GM18907 (cell line): ENCODE measurements at regions not wholly inside any gene's neighbourhood (a gene's known extent, or its start where the extent isn't known, plus 50 kb on each side); places are given as distances from the start of the nearest gene placed in this dataset.

Source experiments
- ATAC-seq: cut with Tn5 transposase; IDR thresholded peaks from one replicate; pipeline ENCODE4 v1.9.1; 2021; ENCODE audit warnings: mild to moderate bottlenecking, moderate library complexity; ENCODE audit not compliant: unreplicated experiment

GRCh38 chr11:113555071-113555619, 79.9 kb upstream of the DRD2 start:
- no peak for ATAC-seq

GRCh38 chr11:113554526-113554925, 79.3 kb upstream of the DRD2 start:
- ATAC-seq = no peak

DNA sequence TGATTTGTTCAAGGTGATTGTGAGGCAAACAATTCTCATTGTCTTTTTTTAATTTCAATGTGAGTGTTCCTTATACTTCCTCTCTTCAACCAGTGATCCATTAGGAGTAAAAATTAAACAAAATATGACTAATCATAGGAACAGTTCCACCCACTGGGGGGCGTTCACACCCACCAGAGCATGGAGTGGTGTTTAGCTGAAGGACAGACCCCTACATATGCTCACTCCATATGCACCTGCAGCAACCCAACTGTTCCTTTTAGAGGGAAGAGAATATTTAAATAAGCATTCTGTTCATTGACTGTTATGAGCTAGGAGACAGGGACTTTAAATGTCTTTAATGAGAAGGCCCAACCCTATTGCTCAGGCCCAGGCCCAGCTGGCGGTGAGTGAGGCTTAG, 78.7 kb upstream of the DRD2 start:
- ATAC-seq = no peak

- no peak for ATAC-seq
Observed at GRCh38 chr11:113553235-113553634, 78.0 kb upstream of the DRD2 start.

GRCh38 chr11:113552271-113552670, 77.1 kb upstream of the DRD2 start:
- no peak for ATAC-seq

GRCh38 chr11:113551645-113552044, 76.4 kb upstream of the DRD2 start:
- ATAC-seq = no peak

- ATAC-seq = no peak
Observed at GRCh38 chr11:113549611-113550578, 74.7 kb upstream of the DRD2 start.

GRCh38 chr11:113549061-113549460, 73.9 kb upstream of the DRD2 start:
- ATAC-seq = no peak

DNA sequence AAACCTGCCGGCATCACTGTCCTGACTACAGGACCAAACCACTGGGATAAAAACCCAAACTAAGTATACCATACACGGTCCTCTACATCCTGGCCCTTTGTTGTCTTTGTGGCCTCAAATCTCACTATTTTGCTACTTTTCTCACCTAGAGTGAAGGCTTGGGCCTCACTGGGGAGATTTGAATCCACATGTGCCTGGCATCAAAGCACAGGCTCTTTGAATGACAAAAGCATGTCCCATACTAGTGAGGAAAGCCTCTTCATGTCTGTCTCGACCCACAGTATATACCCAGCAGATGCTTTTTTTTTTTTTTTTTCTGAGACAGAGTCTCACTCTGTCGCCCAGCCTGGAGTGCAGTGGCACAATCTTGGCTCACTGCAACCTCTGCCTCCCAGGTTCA, 72.5 kb upstream of the DRD2 start:
- ATAC-seq = no peak

GRCh38 chr11:113546757-113547507, 71.7 kb upstream of the DRD2 start:
- ATAC-seq = no peak

DNA sequence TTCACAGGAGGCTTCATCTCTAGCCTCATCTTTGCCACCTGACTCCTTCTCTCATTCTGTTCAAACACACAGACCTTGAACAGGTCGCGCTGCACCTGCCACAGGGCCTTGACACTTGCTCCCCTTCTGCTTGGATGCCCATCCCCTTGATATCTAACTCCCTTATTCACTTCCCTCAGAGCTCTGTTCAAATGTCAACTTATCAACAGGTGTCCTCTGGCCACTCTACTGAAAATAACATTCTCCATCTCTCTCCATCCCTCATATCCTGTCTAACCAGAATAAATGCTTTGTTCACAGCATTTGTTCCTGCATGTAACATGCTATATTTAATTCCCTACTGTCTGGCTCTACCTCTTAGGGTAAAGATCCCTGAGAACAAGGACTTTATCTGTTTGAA, 67.2 kb upstream of the DRD2 start:
- ATAC-seq = no peak

DNA sequence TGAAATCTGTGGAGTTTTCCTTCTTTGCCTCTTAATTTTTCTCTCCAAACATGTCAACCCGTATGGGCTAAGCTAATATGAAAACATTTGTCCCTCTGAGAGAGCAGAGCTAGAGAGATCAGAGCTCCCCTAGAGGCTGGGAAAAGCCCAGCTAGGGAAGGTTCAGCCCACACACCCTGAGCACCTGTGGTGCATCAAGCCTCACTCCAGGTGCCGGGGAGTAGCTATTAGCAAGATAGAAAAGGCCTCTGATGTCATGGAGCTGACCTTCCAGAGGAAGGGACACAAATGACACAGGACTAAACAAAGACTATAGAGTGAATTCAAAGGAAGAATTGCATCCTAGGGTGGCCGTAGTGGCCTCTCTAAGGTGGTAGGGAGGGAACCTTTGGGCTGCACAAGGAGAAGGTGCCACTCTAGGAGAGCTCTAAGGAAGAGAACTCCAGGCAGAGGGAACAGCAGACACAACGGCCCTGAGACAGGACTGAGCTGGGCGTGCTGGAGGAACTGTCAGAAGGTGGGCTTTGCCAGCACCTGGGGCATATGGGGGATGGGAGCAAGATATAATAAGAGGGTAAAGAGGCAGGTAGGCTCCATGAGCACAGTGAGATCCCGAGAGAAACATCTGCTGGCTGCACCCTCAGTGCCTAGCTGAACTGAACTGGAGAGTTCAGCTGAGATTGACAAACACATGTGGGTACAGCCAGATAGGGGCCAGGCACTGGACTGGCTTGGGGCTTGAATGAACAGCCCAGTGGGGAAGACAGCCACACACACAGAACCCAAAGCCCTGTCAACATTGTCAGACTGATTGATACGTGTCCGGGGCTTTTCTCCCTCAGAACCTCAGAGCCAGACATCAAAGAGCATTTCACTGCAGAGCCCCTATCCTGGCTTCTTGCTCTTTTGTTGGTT, 65.5 kb upstream of the DRD2 start:
- ATAC-seq = no peak

GRCh38 chr11:113538451-113539412, 63.5 kb upstream of the DRD2 start:
- ATAC-seq = no peak

- ATAC-seq = no peak
Observed at GRCh38 chr11:113534625-113535024, 59.4 kb upstream of the DRD2 start.

DNA sequence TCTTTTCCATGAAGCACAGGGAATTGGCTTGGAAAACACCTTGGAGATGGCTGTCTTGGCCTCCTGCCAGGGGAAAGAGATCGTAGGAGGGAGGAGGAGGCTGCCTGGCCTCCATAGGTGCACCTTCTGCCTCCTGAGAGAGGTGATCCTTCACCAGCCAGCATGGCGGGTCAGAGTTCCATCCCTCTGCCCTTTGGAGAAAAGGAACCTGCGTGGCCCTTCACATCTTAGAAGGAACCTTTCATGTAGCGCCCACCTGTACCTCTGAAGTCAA, 58.2 kb upstream of the DRD2 start:
- no peak for ATAC-seq

DNA sequence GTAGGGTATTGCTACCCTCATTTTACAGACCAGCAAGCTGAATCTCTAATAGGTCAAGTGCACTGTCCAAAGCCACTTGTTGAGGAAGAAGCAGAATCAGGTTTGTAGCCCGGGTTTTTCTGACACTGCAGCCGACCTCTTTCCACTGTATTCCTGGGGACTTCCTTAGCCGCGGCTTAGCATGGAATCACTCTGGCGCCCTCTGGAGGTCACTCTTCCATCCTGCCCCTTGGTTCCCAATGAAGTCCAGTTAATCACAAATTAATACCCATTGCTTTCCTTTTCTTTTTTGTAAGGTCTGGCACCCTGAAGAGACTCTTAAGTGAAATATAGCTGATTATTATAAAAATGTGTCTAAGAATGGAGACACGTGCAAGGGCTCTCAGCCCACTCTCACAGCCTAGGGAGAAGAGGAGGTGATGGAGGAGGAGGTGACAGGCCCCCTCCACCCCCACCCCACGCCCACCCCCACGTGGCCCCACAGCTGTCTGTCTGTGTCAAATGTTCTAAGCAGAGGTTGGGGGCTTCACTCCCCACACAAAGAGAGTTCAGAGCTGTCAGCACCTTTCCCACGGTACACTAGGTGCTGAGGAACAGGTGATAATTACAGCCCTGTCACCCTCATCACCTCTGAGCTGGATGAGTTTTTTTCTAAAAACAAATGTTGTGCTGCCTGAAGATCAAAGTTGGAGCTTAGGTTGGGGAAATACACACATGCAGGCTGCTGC, 57.7 kb upstream of the DRD2 start:
- ATAC-seq = no peak

GRCh38 chr11:113531575-113532451, 56.6 kb upstream of the DRD2 start:
- no peak for ATAC-seq

DNA sequence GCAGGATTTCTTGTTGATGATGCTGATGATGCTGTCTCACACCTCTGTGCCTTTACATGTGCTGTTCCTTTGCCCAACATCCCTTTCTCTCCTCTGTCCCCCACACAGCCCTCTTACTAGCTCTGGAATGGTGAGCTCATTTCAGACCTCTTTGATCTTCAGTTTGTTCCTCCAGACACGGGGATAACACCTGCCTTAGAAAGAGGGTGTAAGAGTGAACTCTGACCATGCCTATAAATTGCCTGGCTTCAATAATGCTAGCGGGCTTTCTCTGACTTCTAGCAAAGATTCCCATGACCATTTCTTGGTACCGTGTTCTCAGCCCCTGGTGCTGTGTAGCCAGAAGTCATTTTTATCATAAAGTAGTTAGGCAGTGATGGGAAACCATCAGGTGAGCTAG, 55.9 kb upstream of the DRD2 start:
- ATAC-seq = no peak
